OCI-LY1 (cell line): ENCODE measurements at regions not wholly inside any gene's neighbourhood (a gene's known extent, or its start where the extent isn't known, plus 50 kb on each side); places are given as distances from the start of the nearest gene placed in this dataset.
"Not testable (repeated sequence)": the region's sequence is repeated elsewhere in the genome, so short reads cannot be mapped to it uniquely, and the experiment has no call there.

ENCODE experiments used
- CTCF ChIP-seq: fragments of 200-600 bp; sonication (generic), shearing (Covaris generic); IDR thresholded peaks from 2 replicates; pipeline ENCODE4 v1.5.1; 2017; ENCODE audit warnings: mild to moderate bottlenecking, antibody characterized with exemption, low read length, moderate library complexity, mixed read lengths
- EZH2 ChIP-seq: fragments of 200-600 bp; sonication (generic), shearing (Covaris generic); IDR thresholded peaks from 2 replicates; pipeline ENCODE4 v1.8.0; 2017; ENCODE audit warnings: borderline replicate concordance, mixed run types, mild to moderate bottlenecking, antibody characterized with exemption, low read length, moderate library complexity, mixed read lengths

- not testable (repeated sequence) for TF ChIP-seq CTCF, EZH2
These were observed 67.1 kb upstream of the NANOS1 start for GRCh38 chr10:118962331-118962868.
